GM12872 (cell line): ENCODE measurements at regions not wholly inside any gene's neighbourhood (a gene's known extent, or its start where the extent isn't known, plus 50 kb on each side); places are given as distances from the start of the nearest gene placed in this dataset.

Source experiments
- TF ChIP-seq, protein P1 (sequence below): IDR thresholded peaks from 3 replicates; pipeline ENCODE4 v1.5.1; 2011; ENCODE audit warnings: low read depth, mild to moderate bottlenecking, low read length, moderate library complexity; ENCODE audit not compliant: insufficient read depth

DNA sequence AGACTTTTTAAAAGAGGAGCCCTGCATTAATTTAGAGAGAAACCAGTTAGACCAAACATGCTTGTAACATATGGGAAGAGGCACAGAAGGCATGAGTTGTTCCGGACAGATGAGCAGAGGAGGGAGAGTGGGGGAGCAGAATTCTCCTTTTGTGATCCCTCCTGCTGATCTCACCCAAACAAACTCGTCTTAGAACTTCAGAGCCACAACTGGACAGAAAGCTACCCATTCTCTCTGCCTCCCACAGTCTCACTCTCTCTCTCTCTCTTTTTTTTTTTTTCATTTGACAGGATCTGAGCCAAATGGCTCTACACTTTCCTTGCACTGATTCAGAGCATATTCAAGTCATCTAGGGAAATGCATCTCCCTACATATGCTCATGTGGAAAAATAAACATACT is 196.0 kb upstream of the PAPPA start:
- TF ChIP-seq, protein P1, sequence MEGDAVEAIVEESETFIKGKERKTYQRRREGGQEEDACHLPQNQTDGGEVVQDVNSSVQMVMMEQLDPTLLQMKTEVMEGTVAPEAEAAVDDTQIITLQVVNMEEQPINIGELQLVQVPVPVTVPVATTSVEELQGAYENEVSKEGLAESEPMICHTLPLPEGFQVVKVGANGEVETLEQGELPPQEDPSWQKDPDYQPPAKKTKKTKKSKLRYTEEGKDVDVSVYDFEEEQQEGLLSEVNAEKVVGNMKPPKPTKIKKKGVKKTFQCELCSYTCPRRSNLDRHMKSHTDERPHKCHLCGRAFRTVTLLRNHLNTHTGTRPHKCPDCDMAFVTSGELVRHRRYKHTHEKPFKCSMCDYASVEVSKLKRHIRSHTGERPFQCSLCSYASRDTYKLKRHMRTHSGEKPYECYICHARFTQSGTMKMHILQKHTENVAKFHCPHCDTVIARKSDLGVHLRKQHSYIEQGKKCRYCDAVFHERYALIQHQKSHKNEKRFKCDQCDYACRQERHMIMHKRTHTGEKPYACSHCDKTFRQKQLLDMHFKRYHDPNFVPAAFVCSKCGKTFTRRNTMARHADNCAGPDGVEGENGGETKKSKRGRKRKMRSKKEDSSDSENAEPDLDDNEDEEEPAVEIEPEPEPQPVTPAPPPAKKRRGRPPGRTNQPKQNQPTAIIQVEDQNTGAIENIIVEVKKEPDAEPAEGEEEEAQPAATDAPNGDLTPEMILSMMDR = no peak

DNA sequence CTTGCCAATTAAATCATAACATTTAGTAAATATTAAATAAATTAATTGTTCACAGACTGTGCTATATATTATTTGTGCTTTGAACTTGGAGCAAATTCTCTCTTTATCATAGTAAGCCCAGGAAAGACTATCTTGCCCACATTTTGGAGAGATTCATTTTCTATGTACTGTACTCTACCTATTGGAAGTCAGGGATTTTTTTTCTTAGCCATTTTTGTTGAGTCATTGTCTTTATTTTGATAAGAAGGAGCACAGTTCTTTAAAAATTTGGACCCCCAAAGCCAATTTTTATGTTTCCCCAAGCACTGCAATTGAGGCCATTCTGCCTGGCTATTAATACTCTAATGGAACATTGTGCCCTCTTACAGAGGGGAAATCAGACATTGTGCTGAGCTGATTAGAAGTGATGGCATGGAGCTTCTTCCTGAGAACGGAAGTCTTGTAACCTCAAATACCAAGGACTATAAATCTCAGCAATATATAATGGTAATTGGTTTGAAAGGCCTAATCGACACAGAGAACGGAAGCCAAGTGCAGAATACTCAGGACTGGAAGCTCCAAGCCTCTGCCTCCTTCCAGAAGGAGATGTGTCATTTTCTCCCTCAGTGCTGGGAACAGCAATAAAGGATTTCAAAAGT is 188.8 kb upstream of the PAPPA start:
- TF ChIP-seq, protein P1 = no peak

DNA sequence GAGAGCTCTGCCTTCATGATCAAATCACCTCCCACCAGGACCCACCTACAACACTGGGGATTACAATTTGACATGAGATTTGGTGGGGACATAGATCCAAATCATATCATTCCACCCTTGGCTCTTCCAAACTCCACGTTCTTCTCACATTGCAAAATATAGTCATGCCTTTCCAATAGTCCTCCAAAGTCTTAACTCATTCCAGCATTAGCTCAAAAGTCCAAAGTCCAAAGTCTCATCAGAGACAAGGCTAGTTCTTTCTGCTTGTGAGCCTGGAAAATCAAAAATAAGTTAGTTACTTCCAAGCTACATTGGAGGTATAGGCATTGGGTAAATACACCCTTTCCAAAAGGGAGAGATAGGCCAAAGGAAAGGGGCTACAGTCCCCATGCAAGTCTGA is 186.9 kb upstream of the PAPPA start:
- TF ChIP-seq, protein P1 = no peak

DNA sequence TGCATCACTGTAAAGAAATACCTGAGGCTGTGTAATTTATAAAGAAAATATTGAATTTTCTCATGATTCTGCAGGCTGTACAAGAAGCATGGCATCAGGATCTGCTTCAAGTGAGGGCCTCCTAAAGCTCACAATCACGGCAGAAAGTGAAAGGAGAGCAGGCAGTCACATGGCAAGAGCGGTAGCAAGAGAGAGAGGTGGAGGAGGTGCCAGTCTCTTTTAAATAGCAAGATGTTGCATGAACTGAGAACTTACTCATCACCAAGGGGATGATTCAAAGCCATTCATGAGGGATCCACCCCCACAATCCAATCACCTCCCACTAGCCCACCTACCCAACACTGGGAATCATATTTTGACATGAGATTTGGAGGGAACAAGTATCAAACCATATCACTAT is 184.5 kb upstream of the PAPPA start:
- TF ChIP-seq, protein P1 = no peak

DNA sequence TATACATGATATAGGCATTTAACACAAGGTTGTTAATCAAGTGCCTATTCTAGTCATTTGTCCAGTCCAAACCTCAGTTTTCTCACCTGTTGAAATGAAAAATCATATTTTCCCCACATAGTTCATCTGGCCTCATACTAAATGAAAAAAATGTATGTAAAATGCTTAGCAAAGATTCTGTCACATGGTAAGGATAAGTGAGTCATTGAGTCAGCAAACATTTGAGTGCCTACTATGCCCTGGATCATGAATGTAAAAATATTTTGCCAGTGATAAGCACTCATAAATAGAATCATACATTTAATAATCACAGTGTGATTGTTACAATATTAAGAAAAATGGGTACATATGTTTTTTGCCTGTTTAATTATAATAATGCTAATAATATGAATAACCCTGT is 181.2 kb upstream of the PAPPA start:
- TF ChIP-seq, protein P1 = no peak

DNA sequence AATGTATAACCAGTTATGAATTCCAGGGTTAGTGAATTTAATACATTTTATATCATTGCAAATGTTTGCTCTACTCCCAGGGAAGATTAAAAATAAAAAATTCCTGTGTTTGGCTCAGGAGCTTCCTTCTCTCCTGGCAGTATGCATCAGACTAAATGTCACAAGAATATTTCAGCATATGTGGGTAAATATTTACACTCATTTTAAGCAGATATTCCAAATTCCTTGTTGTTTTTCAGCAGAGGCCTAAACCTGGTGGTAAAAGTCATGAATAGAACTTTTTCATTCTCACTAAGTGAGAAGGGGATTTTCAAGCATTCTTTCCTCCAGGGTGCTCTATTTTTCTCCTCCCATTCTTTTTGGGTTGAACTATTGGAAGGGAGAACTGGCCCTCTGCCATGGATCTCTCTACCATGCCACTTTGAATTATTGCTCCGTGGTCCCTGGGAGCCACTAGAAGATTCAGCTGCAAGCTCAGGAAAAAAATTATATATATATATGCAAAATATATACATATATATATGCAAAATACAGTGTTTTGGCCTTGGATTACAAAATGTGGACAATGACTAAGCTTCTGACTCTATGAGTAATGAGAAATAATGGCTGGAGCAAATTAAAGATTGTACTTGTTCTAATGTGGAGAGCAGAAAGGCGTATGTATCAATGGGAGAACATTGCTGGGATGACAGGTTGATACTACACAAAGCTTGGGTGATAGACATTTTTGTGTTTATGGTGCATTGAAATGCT is 180.6 kb upstream of the PAPPA start:
- TF ChIP-seq, protein P1 = no peak

DNA sequence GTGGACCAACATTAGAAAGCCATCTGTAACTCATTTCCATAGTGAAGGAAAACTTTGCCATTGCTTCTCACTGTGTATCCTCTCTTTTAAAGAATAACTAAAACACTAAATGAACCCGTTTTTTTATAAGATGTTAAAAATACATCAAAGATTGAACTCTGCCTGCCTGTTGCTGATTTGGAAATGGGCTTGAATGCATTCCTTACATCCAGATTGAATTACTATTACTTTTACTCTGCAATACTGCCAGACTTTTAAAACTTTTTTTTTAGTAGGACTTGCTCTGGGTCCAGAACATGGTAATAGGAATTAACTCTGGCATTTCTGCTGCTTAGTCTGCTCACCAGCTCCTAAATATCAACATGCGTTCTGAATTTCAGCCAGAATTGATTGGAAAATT is 176.8 kb upstream of the PAPPA start:
- TF ChIP-seq, protein P1 = no peak
